Upper lobe of left lung (tissue), 4 donors: ENCODE measurements at regions not wholly inside any gene's neighbourhood (a gene's known extent, or its start where the extent isn't known, plus 50 kb on each side); places are given as distances from the start of the nearest gene placed in this dataset.
"Not testable (repeated sequence)": the region's sequence is repeated elsewhere in the genome, so short reads cannot be mapped to it uniquely, and the experiment has no call there.

Experiments used
- CTCF ChIP-seq, 6 experiments: fragments of 450-650 bp in 4 of 6; fragments of 200-600 bp in 2 of 6; sonication (generic) in 2 of 6; IDR thresholded peaks; one replicate each; pipeline ENCODE4 v1.5.1; 2016 to 2019; ENCODE audit warnings: antibody characterized with exemption in 6 of 6
- EP300 ChIP-seq, 4 donors: sonication (generic); formaldehyde crosslinking; IDR thresholded peaks; one replicate each; pipeline ENCODE4 v1.5.1; 2017; ENCODE audit warnings: antibody characterized with exemption in 4 of 4, control low read depth in 2 of 4
- POLR2A ChIP-seq, 4 donors: fragments of 450-650 bp; IDR thresholded peaks; one replicate each; pipeline ENCODE4 v1.5.1; 2016 to 2017; ENCODE audit warnings: antibody characterized with exemption in 4 of 4, mild to moderate bottlenecking in 2 of 4
- POLR2AphosphoS5 ChIP-seq, 2 donors: sonication (generic); formaldehyde crosslinking; IDR thresholded peaks; one replicate each; pipeline ENCODE4 v1.5.1; 2017; ENCODE audit warnings: antibody characterized with exemption in 2 of 2

GRCh38 chr2:87417147-87417546 is 330.7 kb upstream of the PLGLB2 start:
- TF ChIP-seq CTCF, EP300, POLR2A, POLR2AphosphoS5 (IDR thresholded peaks at IDR 0.05): not testable (repeated sequence)
